ENCODE measurements at regions not wholly inside any gene's neighbourhood (a gene's known extent, or its start where the extent isn't known, plus 50 kb on each side); places are given as distances from the start of the nearest gene placed in this dataset.

- DNase-seq, result no peak
These were observed 83.9 kb upstream of the ZNF827 start for GRCh38 chr4:146022541-146022940.

GRCh38 chr4:146018247-146018646, 79.6 kb upstream of the ZNF827 start:
- DNase-seq, result no peak

- DNase-seq, result no peak
These were observed 66.1 kb upstream of the ZNF827 start for GRCh38 chr4:146004730-146005129.

- DNase-seq, result no peak
These were observed 50.0 kb upstream of the ZNF827 start for GRCh38 chr4:145988628-145989027.
